Activated naive CD4-positive, alpha-beta T cell (primary cell): ENCODE measurements at regions not wholly inside any gene's neighbourhood (a gene's known extent, or its start where the extent isn't known, plus 50 kb on each side); places are given as distances from the start of the nearest gene placed in this dataset.

Experiments used
- DNase-seq, 4 experiments: peaks; one replicate each; lab custom pipeline; 2025; lab: John Stamatoyannopoulos, UW

DNA sequence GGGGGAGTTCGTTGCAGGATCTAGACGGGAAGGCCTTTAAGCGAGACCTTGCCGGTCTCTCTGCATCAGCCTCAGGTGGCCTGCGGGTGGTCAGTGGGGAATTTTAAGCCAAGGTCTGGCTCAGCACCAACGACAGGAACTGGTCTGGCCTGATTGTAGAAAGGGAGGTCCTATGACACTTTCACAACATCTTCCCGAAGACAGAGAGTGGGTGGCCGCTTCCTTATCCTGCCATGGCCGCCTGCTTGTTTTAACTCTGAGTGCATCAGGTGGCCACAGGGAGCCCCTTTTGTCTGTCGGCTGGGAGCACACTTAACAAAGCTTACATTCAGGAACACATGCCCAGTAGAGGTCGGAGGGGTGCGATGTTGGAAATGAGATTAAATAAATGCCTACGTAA lies 363.7 kb upstream of the MYT1L start:
- no peak for DNase-seq

DNA sequence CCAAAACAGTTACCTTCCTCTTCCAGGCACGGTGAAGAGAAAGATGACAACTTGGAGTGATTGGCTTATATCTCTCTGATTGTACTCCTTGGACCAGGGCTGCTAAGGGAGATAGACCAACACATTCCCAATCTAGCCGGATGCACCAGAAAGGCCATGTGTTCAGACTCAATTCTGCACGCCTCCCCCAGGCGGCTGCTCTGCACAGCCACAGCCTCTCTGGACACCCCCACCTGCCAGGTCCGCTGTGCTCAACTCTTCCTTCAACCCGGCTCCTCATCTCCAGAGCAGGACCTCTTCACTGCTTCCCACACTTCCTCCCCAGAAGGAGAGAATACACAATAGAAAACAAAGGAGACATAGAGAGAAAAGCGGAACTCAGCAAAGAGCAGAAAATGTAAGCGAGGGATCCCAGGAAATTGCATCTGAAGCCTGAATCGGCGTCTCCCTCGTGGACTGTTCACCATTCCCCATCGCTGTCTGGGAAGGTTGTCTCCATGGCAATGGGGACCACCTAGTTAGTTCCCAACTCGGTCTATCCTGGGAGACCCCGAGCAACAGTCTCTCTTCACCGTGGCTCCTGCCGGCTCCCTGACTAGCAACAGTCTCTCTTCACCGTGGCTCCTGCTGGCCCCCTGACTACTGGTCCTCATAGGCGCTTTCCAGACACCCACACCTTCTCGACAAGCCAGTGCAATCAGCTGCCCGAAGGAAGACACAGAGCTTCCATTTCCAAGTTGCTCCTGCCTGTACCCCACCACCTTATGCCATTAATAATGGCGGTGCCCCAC lies 361.7 kb upstream of the MYT1L start:
- DNase-seq: no peak

DNA sequence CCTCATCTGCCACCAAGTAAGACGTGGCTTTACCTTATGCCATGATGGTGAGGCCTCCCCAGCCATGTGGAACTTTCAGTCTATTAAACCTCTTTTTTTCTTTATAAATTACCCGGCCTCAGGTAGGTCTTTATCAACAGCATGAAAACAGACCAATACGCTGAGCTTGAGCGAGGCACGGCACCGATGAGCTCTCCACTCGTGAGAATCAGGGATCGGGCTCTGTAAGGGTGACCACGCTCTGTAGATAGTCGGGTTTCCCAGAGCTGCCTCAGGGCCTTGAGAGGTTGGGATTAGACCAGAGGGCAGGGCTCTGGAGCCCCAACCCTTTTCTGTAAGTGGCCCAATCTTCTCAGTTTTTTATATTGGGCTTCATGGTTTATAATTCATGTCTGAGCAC lies 360.3 kb upstream of the MYT1L start:
- DNase-seq: no peak

DNA sequence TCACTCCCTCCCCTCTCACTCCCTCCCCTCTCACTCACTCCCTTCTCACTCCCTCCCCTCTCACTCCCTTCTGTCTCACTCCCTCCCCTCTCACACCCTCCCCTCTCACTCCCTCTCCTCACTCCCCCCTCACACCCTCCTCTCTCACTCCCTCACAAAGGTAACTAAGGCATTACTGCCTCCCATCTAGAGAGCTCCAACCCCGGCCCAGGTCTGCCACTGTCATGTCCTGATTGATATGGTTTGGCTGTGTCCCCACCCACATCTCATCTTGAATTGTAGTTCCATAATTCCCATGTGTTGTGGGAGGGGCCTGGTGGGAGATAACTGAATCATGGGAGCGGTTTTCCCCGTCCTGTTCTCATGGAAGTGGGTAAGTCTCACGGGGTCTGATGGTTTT lies 359.9 kb upstream of the MYT1L start:
- DNase-seq: no peak

DNA sequence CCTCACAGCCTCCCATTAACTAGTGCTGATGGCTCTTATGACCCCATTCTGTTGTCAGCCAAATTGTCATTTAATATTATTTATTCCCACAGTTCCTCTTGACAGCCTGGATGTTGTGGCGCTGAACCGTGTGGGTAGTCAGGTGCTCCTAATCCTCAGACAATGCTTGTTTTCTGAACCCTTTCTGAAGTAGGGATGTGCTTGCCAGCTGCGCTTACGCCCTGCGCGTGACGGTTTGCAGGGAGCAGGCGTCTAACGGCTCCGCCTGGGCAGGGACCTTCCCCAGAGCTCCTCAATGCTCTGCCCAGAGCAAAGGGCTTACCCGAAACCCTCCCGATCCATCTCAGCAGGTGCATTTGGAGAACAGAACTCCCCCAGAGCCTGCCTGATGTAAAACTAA lies 358.2 kb upstream of the MYT1L start:
- no peak for DNase-seq

DNA sequence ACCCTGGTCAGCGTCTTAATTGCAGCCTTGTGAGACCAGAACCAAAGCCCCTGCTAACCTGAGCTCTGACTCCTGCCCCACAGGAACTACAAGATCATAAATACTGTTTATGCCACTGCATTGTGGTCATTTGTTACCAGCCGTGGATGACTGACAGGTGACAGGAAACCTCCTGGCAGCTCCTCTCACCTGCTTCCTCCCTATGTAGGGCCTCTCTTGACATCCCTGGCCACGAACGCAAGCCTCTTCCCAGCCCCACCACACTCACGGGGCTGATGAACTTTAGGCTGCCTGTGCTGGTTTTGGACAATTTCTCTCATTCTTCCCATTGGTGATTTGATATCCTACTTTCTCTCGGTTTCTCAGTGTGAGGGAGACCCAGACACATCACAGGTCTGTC lies 357.2 kb upstream of the MYT1L start:
- DNase-seq: no peak

DNA sequence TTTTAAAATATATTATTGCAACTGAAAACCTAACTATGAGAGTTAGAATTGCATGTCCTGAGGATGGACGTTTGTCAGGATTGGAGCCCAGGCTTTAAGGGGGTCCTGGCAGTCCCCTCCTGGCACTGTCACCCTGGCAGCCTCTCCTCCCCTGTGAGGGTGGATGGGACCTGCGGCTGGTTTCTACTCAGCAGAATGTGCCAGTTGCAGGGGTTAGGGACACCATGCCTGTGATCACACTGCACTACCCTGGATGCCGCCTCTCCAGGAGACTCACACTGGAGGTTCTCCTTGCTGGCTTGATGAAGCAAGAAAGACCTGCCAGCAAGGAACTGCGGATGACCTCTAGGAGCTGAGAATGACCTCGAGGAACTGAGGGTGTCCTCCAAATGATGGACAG lies 356.7 kb upstream of the MYT1L start:
- DNase-seq: no peak

DNA sequence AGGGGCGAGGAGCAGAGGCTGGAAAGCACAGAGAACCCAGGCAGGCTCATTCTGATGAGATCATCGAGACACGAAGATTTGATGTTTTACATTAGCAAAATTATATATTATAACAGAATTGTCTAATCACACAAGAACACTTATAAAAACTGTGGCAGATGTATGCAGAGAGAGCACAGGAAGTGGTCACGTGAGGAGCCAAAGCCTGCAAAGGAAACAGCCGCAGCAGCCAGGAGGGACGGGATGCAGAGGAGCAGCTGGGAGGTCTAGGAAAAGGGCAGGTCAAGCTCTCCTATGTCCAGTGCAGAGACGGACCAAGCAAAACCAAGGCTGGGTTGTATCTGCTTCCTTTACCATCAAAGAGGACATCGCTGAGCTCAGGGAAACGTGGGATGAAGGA lies 355.1 kb upstream of the MYT1L start:
- DNase-seq: no peak

DNA sequence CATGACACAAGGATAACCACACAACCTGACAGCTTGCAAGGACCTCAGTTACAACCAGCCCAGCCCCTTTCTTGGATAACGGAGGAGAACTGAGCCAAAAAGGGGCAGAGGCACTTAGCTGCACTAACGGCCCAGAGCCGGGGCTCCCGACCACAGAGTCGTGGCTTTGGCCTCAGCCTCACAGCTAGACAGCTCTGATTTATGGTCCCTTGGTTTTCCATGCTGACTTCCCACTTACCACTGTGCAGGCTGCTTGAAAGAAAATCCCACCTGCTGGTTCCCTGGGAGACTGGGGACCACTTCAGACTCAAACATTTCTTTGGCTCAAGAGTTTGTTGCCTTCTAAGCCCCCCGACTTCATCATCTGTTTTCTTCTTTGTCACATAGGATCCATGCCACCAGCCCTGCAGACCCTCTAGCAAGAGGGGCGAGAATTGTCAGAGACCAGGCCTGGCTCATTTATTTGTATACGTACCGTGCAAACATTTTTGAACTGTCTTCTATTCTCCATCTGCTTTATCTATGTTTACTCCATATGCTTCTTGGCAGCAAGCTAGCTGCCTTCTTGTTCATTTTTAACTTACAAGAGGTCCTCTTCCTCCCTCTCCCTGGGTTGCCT lies 352.6 kb upstream of the MYT1L start:
- no peak for DNase-seq

DNA sequence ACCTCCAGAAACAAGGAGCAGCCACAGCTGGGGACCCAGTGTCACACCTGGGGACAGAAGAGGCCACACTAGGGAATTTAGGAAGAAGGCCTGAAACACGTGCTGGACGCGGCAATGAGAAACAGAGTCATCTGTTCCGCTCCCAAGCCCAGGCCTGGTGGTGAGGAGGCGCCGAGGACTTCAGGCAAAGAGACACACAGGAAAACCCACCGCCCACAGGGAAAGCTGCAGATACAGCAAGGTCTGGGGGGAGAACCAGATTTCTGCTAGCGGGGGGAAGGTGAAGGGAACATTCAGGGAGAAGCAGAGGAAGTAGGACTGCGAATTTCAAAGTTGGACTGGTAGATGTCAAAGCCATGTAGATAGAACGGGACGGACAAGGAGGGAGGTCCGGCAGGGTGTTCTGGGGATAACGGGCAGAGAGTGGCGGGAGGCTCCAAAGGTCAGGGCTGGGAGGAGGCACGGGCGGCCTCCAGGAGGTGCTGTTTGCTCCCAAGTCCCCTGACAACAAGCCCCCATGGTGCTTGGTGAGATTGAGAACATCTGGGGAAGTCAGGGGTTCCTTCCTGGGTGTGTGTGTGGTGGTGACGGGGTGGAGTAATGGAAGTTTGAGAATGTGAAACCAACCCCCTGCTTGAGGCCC lies 351.7 kb upstream of the MYT1L start:
- no peak for DNase-seq

DNA sequence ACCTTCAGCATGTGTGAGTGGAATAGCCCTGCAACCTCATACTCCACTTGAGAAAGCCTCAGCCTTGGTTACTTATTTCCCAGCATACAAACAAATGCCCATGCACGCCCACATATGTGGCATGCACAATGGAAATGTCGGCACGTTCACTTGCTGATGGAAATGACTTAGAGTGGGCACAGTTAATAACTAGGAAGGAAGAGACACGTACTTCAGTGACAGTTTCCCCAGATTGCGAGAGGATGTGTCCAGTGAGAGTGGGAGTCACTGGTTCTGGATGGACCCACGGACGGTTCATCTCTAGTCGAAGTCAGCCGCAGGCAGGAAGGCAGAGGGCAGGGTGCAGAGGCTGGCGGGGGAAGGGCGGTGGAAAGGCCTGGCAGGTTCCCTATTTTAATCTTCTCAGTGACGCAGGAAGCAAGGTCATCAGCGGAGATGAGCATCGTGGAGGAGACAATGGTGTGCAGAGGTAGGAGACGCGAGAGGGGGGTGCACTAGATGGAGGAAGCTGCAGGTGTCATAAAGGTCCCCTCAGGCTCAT lies 350.7 kb upstream of the MYT1L start:
- no peak for DNase-seq

DNA sequence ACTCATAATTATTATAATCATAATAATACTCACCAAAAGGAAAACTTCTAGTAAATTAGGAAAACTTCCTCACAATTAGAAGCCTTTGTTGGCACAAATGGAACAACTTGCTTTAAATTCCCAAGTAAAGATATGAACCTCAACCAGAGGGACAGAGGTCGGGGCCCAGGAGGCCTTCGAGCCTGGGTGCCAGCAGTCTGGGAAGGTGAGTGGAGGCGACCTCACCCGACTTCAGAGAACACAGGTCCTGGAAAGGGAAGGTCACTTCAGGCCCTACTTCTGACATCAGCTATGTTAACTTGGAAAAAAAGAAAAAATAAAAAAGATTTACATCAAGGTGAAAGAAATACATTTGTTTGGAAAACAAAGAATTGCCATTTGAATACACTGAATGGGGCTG lies 350.0 kb upstream of the MYT1L start:
- no peak for DNase-seq

DNA sequence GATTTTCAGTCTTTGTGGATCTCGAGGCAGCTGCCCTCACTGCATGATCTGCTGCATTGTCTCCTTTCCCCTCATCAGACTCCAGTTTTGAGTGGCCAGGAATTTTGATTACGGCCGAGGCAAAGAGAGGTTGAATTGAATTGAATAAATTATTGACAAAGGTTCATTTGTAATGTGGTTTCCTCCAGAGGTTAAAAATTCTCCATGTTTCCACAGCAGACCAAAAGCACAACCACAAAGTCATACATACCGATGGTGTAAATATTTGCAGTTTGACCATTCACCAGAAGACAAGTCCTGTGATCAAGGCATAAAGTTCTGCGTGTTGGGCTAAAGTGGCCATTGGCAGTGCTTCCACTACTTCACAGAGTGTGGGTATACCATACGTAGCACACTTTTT lies 343.8 kb upstream of the MYT1L start:
- DNase-seq: no peak

DNA sequence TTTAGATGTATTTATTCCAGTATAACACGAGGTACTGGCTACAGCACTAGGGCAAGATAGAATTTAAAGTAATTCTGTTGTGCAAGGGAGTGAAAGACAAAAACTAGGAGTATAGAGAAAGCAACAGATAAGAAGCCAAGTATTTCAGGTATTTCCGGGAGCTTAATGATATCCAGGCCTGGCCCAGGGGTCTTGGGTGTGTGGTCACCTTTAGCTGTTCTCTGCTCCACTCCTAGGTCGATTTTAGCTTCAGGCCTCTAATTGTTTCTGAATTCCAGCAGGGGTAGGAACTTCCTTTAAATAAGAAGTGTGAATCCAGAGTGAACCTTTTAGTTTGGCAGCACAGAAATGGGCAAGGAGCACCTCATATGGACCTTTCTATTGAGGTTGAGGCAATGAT lies 342.3 kb upstream of the MYT1L start:
- DNase-seq: no peak

DNA sequence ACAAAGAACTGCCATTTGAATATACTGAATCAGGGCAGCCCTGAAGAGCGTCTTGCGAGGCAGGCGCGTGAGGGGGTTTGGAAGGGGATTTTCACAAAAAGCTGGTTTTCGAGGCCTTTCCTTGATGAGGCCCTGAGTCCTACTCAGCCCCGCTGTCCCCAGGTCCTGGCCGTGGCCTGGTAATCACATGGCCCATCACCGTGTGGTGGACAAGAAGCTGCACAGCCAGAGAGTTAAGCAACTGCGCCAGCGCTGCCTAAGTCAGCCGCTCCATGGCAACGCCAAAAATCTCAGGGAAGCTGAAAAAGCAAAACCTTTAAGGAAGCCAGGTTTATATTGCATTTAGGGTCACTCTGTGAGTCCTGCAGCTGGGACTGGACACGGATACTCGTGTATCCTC lies 341.2 kb upstream of the MYT1L start:
- no peak for DNase-seq

DNA sequence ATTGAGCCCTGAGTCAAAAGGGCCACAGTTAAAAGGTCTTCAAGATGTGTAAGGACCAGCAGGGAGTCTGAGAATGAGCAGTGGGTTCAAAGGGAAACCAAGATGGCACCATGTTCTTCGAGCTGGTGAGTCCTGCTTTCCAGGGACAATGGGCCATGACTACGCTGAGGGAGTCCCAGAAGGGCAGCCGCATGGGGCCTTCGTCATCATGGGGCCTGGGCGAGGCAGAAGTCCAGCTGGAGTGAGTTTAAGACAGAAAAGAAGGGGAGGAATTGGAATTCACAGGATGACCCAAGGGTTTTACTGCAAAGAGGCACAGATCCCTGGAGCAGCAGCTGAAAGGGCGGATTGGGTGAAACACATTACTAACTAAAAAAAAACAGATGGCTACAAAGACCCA lies 340.8 kb upstream of the MYT1L start:
- DNase-seq: no peak

DNA sequence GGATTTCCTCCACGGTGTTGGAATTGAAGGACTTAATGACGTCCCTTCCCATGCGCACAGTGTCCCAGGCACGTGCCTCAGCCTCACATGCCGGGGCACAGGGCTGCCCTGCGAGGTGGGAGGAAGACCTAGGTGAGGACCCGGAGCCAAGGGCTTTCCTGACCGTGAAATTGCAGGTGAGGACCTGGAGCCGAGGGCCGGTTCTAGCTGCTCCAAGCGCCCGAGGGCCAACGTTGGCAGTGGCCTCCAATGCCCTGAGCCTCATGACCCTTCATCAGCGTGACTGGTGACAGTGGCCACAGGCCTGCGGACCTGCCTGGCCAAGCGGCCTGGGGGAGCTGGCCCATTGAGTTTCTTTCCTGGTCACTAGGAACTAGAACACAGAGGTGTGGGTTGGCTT lies 338.2 kb upstream of the MYT1L start:
- DNase-seq: no peak

DNA sequence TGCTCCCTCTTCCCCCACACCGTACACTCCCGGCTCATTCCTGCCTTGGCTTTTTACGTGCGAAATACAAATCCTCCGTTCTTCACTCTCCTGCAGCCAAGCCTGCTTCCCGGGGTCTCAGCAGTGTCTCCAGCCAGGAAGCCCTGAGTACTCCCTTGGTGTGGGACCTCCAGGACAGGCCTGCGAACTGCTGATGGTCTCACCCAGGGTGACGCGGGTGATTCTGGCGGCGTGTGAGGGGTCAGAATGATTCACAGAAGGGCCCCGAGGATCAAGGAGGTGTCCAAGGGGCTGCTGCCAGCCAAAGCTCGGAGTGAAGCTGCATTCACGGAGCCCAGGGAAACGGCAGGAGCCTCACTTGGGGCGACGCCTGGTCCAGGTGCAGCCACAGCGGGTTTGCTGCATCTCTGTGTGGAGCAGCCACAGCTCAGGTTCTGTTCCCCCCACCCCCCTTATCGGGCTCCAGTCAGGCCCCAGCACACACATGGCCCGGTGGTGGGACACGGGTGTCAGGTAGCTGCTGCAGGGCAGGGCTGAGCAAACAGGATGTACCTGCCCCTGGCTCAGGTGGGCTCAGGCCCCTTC lies 337.7 kb upstream of the MYT1L start:
- no peak for DNase-seq

DNA sequence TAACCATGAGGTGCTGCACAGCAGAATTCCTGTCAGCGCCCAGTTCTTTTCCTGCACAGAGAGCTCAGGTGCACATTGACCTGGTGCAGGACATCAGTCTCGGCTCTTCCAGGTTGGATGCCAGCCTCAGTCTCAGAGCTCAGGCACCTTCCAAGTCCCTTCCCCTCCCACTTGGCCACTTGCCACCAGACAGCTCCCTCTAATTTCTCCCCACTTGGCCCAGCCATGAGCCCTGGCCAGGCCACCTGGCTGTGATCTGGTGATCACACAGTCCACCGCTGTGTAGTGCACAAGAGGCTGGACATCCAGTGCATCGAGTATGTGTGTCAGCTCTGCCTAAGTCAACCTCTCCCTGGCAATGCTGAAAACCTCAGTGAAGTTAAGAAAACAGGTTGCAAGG lies 336.6 kb upstream of the MYT1L start:
- DNase-seq: no peak

DNA sequence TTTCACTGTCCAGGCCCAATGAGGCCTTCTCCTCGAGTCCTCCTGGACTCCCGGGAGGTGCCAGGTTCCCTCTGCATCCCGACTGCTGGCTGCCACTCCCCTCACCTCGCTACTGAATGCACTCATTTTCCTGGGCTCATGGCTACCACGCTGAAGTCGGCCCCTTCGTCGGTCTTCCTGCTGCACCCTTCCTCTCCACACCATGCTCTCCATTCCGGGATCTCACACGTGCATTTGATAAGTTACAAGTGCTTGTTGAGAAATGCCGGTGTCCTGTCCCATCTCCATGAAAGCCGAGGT lies 334.7 kb upstream of the MYT1L start:
- DNase-seq: no peak

DNA sequence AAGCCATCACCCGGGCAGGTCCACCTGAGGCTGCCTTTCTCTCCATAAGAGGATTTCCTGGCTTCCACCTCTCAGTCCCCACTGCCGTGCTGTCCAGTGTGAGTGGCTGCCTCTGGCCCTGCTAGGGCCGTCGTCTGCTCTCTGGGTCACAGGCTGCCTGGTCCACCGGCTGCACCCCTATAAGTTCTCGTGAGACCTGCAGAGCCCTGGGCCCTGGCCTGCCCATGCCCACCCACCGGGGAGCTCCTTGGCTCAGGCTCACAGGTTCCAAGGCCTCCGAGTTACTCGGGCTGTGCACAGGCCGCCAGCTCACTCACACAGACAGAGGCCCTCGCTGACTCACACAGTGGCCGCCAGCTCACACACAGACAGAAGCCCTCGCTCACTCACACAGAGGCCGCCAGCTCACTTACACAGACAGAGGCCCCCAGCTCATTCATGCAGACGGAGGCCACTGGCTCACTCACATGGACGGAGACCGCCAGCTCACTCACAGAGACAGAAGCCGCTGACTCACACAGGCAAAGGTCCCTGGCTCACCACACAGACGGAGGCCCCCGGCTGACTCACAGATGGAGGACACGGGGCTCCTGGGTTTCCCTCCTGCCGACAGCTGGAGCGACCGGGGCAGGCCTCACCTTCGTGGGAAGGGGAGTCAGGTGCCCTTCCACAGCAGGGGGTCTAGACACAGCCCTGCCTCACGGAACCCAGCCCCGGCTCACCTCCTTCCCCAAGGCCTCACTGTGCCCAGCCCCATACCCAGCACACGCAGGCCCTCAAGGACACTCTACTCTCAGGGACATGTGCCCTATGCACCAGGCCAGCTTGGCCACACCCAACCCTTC lies 334.1 kb upstream of the MYT1L start:
- DNase-seq: no peak

DNA sequence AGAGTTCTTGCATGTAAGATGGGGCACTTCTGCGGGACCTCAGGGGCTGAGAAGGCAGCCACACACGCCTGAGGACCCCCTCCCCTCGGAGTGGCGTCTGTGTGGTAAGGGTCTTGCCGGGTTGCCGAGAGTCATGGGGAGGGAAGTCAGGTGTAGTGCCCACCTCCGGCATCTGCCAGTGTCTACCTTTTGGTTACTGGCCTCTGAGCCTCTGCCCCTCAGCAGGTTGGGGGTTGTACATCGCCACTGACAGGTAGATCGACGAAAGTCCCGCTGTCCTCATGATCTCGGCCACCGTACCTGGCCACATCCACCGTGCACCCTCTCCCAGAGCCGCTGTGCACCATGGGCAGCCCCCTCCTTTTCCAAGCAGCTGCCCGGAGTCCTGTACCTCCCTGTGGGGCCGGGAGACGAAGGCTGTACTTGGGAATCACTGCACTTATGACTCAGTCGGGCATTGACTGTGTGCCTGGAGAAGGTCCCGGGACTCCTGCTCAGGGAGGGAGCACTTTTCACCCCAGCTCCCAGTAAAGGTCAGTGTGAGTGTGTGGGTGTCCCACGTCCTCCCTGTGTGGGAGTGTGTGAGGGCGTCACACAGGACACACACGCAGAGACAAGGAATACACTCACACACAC lies 332.4 kb upstream of the MYT1L start:
- DNase-seq: no peak
